22Rv1 (cell line): ENCODE measurements at regions not wholly inside any gene's neighbourhood (a gene's known extent, or its start where the extent isn't known, plus 50 kb on each side); places are given as distances from the start of the nearest gene placed in this dataset.

Experiments
- ZFX ChIP-seq: fragments of 450-650 bp; IDR thresholded peaks from 2 replicates; pipeline ENCODE4 v1.6.1; 2017; ENCODE audit warnings: antibody characterized with exemption, borderline replicate concordance
- TF ChIP-seq, protein P1 (sequence below): fragments of 450-650 bp; IDR thresholded peaks from 2 replicates; pipeline ENCODE4 v1.5.1; 2017; ENCODE audit warnings: mild to moderate bottlenecking

DNA sequence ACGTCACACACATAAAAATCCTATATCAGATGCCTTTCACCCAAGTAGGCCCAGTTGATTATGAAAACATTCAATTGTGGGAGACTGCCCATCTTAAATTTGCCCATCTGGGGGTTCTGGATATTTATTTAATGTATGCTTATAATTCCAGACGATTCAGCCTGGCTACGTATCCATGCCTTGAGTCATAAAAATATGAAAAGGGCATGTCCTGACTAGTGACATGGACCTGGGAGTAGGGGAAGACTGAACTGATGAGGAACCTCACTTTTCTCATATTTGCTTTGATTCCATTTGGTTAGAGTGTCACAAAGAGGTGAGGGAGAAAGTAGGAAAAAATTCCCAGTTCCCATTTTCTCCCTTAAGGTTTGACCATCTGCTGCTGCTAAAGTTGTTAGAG, 122.5 kb upstream of the GNAO1 start:
- TF ChIP-seq, protein P1, sequence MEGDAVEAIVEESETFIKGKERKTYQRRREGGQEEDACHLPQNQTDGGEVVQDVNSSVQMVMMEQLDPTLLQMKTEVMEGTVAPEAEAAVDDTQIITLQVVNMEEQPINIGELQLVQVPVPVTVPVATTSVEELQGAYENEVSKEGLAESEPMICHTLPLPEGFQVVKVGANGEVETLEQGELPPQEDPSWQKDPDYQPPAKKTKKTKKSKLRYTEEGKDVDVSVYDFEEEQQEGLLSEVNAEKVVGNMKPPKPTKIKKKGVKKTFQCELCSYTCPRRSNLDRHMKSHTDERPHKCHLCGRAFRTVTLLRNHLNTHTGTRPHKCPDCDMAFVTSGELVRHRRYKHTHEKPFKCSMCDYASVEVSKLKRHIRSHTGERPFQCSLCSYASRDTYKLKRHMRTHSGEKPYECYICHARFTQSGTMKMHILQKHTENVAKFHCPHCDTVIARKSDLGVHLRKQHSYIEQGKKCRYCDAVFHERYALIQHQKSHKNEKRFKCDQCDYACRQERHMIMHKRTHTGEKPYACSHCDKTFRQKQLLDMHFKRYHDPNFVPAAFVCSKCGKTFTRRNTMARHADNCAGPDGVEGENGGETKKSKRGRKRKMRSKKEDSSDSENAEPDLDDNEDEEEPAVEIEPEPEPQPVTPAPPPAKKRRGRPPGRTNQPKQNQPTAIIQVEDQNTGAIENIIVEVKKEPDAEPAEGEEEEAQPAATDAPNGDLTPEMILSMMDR = no peak
- no peak for TF ChIP-seq ZFX
